ENCODE measurements at regions not wholly inside any gene's neighbourhood (a gene's known extent, or its start where the extent isn't known, plus 50 kb on each side); places are given as distances from the start of the nearest gene placed in this dataset.

GRCh38 chr5:17893026-17893635, 258.9 kb downstream of the TAF11L14 start:
- Histone ChIP-seq H3K27ac (no peak overlapping the region), H3K9me3 (no peaks in the 10 kb centered on the region), H3K4me1 (no peaks in the 10 kb centered on the region), H3K27me3 (no peaks in the 10 kb centered on the region), H3K36me3 (no peaks in the 10 kb centered on the region), H3K4me3 (no peak overlapping the region)
- intact Hi-C loops (cut with DNase I) = no loop called here
- no peak for TF ChIP-seq CTCF (IDR thresholded peaks at IDR 0.05)
- no peak for DNase-seq (ENCODE audit: low spot score in 2 of 2)

GRCh38 chr5:17895288-17896033, 261.2 kb downstream of the TAF11L14 start:
- H3K4me3 ChIP-seq = no peak overlapping the region
- no peak for TF ChIP-seq CTCF (IDR thresholded peaks at IDR 0.05)
- H3K27ac ChIP-seq = no peak overlapping the region
- no peak for DNase-seq (ENCODE audit: low spot score in 2 of 2)
- no peaks in the 10 kb centered on the region for H3K4me1 ChIP-seq
- H3K9me3 ChIP-seq = no peaks in the 10 kb centered on the region
- intact Hi-C loops (cut with DNase I) = no loop called here
- no peaks in the 10 kb centered on the region for H3K27me3 ChIP-seq
- no peaks in the 10 kb centered on the region for H3K36me3 ChIP-seq

- H3K36me3 ChIP-seq = no peaks in the 10 kb centered on the region
- no peaks in the 10 kb centered on the region for H3K9me3 ChIP-seq
- no peak for DNase-seq (ENCODE audit: low spot score in 2 of 2)
- no peak overlapping the region for H3K4me3 ChIP-seq
- no peaks in the 10 kb centered on the region for H3K4me1 ChIP-seq
- no peaks in the 10 kb centered on the region for H3K27me3 ChIP-seq
- no peak overlapping the region for H3K27ac ChIP-seq
- intact Hi-C loops (cut with DNase I) = no loop called here
- TF ChIP-seq CTCF (IDR thresholded peaks at IDR 0.05) = no peak
These were observed 262.3 kb downstream of the TAF11L14 start for GRCh38 chr5:17896605-17897004.

- no peaks in the 10 kb centered on the region for H3K4me1 ChIP-seq
- no peaks in the 10 kb centered on the region for H3K36me3 ChIP-seq
- no peak overlapping the region for H3K27ac ChIP-seq
- no peaks in the 10 kb centered on the region for H3K9me3 ChIP-seq
- no peaks in the 10 kb centered on the region for H3K27me3 ChIP-seq
- intact Hi-C loops (cut with DNase I) = no loop called here
- no peak for TF ChIP-seq CTCF (IDR thresholded peaks at IDR 0.05)
- DNase-seq (ENCODE audit: low spot score in 2 of 2) = no peak
- H3K4me3 ChIP-seq = no peak overlapping the region
These were observed 263.5 kb downstream of the TAF11L14 start for GRCh38 chr5:17897776-17898175.

- no peak for DNase-seq (ENCODE audit: low spot score in 2 of 2)
- no peaks in the 10 kb centered on the region for H3K27me3 ChIP-seq
- no peaks in the 10 kb centered on the region for H3K4me1 ChIP-seq
- H3K27ac ChIP-seq = no peak overlapping the region
- no peaks in the 10 kb centered on the region for H3K36me3 ChIP-seq
- intact Hi-C loops (cut with DNase I) = no loop called here
- no peak for TF ChIP-seq CTCF (IDR thresholded peaks at IDR 0.05)
- no peaks in the 10 kb centered on the region for H3K9me3 ChIP-seq
- no peak overlapping the region for H3K4me3 ChIP-seq
These were observed 264.5 kb downstream of the TAF11L14 start for GRCh38 chr5:17898766-17899165.
